Spleen (tissue), 11 donors: ENCODE measurements at regions not wholly inside any gene's neighbourhood (a gene's known extent, or its start where the extent isn't known, plus 50 kb on each side); places are given as distances from the start of the nearest gene placed in this dataset.

Experiments used
- DNase-seq: peaks from one replicate; pipeline ENCODE4 v3.0.0-alpha.2; 2020
- H3K27ac ChIP-seq, 8 donors: fragments of 200-600 bp; sonication (generic) in 7 of 8; 1 replicate in 4 of 8; 2 replicates in 4 of 8; pipeline versions ENCODE4 v1.5.0 to v1.8.0; 2016 to 2021; ENCODE audit warnings: inconsistent platforms in 4 of 8, mild to moderate bottlenecking in 4 of 8, moderate library complexity in 1 of 8
- H3K27me3 ChIP-seq, 7 donors: fragments of 200-600 bp; sonication (generic) in 6 of 7; replicated peaks in 1 of 7; 1 replicate in 4 of 7; 2 replicates in 3 of 7; pipeline versions ENCODE4 v1.5.0 to v1.8.0; 2016 to 2021; ENCODE audit warnings: inconsistent platforms in 3 of 7, mild to moderate bottlenecking in 1 of 7
- H3K36me3 ChIP-seq, 6 donors: fragments of 200-600 bp; sonication (generic) in 5 of 6; 1 replicate in 4 of 6; 2 replicates in 2 of 6; pipeline versions ENCODE4 v1.5.0 to v1.8.0; 2016 to 2021; ENCODE audit warnings: inconsistent platforms in 2 of 6
- H3K4me1 ChIP-seq, 6 donors: fragments of 200-600 bp; sonication (generic) in 5 of 6; 1 replicate in 3 of 6; 2 replicates in 3 of 6; pipeline versions ENCODE4 v1.5.0 to v1.8.0; 2016 to 2021; ENCODE audit warnings: inconsistent platforms in 3 of 6
- H3K4me3 ChIP-seq, 8 donors: fragments of 200-600 bp; sonication (generic) in 7 of 8; 1 replicate in 4 of 8; 2 replicates in 4 of 8; pipeline versions ENCODE4 v1.5.0 to v1.8.0; 2016 to 2021; ENCODE audit warnings: inconsistent platforms in 4 of 8, mild to moderate bottlenecking in 4 of 8, moderate library complexity in 2 of 8
- H3K9me3 ChIP-seq, 8 donors: fragments of 200-600 bp; sonication (generic) in 7 of 8; 1 replicate in 4 of 8; 2 replicates in 4 of 8; pipeline versions ENCODE4 v1.5.0 to v1.8.0; 2016 to 2021; ENCODE audit warnings: inconsistent platforms in 4 of 8
- CTCF ChIP-seq, 11 experiments: fragments of 200-600 bp in 7 of 11; fragments of 450-650 bp in 4 of 11; sonication (generic) in 4 of 11; IDR thresholded peaks in 8 of 11; conservative IDR thresholded peaks in 3 of 11; 1 replicate in 7 of 11; 2 replicates in 4 of 11; pipeline versions ENCODE4 v1.4.0 to v1.8.0; 2016 to 2021; ENCODE audit warnings: antibody characterized with exemption in 11 of 11, inconsistent platforms in 4 of 11, mild to moderate bottlenecking in 1 of 11
- POLR2A ChIP-seq, 3 donors: fragments of 450-650 bp; IDR thresholded peaks; one replicate each; pipeline ENCODE4 v1.5.1; 2017; ENCODE audit warnings: antibody characterized with exemption in 3 of 3, mild to moderate bottlenecking in 1 of 3
- POLR2AphosphoS5 ChIP-seq, 3 donors: sonication (generic); formaldehyde crosslinking; IDR thresholded peaks; one replicate each; pipeline ENCODE4 v1.5.1; 2017; ENCODE audit warnings: antibody characterized with exemption in 3 of 3
- WGBS, 5 donors: extraction: QIAGEN DNeasy Blood & Tissue Kit in 3 of 5; methylation state at CpG; one replicate each; pipeline versions ENCODE4 v1.1.5 to v1.1.7; 2013 to 2018; 5-methylcytosine and 5-hydroxymethylcytosine counted together
- intact Hi-C: fragments of 100-400 bp; cut with DNase I; formaldehyde crosslinking; loops from one replicate; pipeline ENCODE4 v1.15.0; 2023; ENCODE audit warnings: low total_unique reads
- donor health status: healthy with polysubstance abuse.
- donor health status: DM: no; HTN: no; CAD: no; lungs with moderate emphysema.
- donor health status: DM: no; HTN: no; CAD: no.
- donor health status: Bipolar disorder and iron deficiency.
- donor health status: healthy.
- donor health status: DM: no; HTN: no; CAD: no.
- donor health status: DM: yes; HTN: yes; CAD: no.

- TF ChIP-seq POLR2AphosphoS5 (IDR thresholded peaks at IDR 0.05) (no peak), POLR2A (IDR thresholded peaks at IDR 0.05) (no peak), CTCF (IDR thresholded peaks at IDR 0.05 in 8 of 11, conservative IDR thresholded peaks at IDR 0.05 in 3 of 11) (no peak)
- DNase-seq: no peak
- Histone ChIP-seq H3K27ac (no peak overlapping the region), H3K27me3 (no peaks in the 10 kb centered on the region), H3K9me3 (peaks cover 0 to 22% (median 16%) of the 10 kb centered on the region in 8 donors), H3K4me3 (no peak overlapping the region), H3K4me1 (no peaks in the 10 kb centered on the region), H3K36me3 (no peaks in the 10 kb centered on the region)
- 75 to 89% (median 83%) methylated on average over 3 of the region's 3 CpGs for whole genome bisulfite sequencing, 5 donors
- intact Hi-C loops: no loop called here
Measured at GRCh38 chr4:124907881-124908280, 195.3 kb upstream of the ANKRD50 start.

GRCh38 chr4:124905441-124905840 lies 192.9 kb upstream of the ANKRD50 start:
- Histone ChIP-seq H3K4me1 (no peaks in the 10 kb centered on the region), H3K9me3 (no peaks in the 10 kb centered on the region), H3K36me3 (no peaks in the 10 kb centered on the region), H3K27me3 (no peaks in the 10 kb centered on the region), H3K4me3 (no peak overlapping the region), H3K27ac (no peak overlapping the region)
- no peak for DNase-seq
- 51 to 66% (median 56%) methylated on average over 4 of the region's 4 CpGs for WGBS, 5 donors
- intact Hi-C loops: no loop called here
- no peak for TF ChIP-seq POLR2A (IDR thresholded peaks at IDR 0.05)
- TF ChIP-seq CTCF (IDR thresholded peaks at IDR 0.05 in 8 of 11, conservative IDR thresholded peaks at IDR 0.05 in 3 of 11): no peak
- TF ChIP-seq POLR2AphosphoS5 (IDR thresholded peaks at IDR 0.05): no peak

- no peaks in the 10 kb centered on the region for H3K27me3 ChIP-seq
- intact Hi-C loops: no loop called here
- DNase-seq: no peak
- H3K27ac ChIP-seq: no peak overlapping the region
- H3K9me3 ChIP-seq: no peaks in the 10 kb centered on the region
- H3K4me1 ChIP-seq: no peaks in the 10 kb centered on the region
- H3K4me3 ChIP-seq: no peak overlapping the region
- TF ChIP-seq POLR2AphosphoS5 (IDR thresholded peaks at IDR 0.05) (no peak), CTCF (IDR thresholded peaks at IDR 0.05 in 8 of 11, conservative IDR thresholded peaks at IDR 0.05 in 3 of 11) (no peak), POLR2A (IDR thresholded peaks at IDR 0.05) (no peak)
- H3K36me3 ChIP-seq: no peaks in the 10 kb centered on the region
Measured at GRCh38 chr4:124904723-124905388, 192.3 kb upstream of the ANKRD50 start.

GRCh38 chr4:124903995-124904722 lies 191.6 kb upstream of the ANKRD50 start:
- H3K4me1 ChIP-seq: no peaks in the 10 kb centered on the region
- H3K9me3 ChIP-seq: no peaks in the 10 kb centered on the region
- intact Hi-C loops: no loop called here
- H3K4me3 ChIP-seq: no peak overlapping the region
- no peaks in the 10 kb centered on the region for H3K36me3 ChIP-seq
- DNase-seq: no peak
- TF ChIP-seq POLR2A (IDR thresholded peaks at IDR 0.05) (no peak), CTCF (IDR thresholded peaks at IDR 0.05 in 8 of 11, conservative IDR thresholded peaks at IDR 0.05 in 3 of 11) (no peak), POLR2AphosphoS5 (IDR thresholded peaks at IDR 0.05) (no peak)
- WGBS, 5 donors: 56 to 68% (median 60%) methylated on average over 6 of the region's 6 CpGs
- no peak overlapping the region for H3K27ac ChIP-seq
- H3K27me3 ChIP-seq: no peaks in the 10 kb centered on the region
